ENCODE measurements at regions not wholly inside any gene's neighbourhood (a gene's known extent, or its start where the extent isn't known, plus 50 kb on each side); places are given as distances from the start of the nearest gene placed in this dataset.

DNA sequence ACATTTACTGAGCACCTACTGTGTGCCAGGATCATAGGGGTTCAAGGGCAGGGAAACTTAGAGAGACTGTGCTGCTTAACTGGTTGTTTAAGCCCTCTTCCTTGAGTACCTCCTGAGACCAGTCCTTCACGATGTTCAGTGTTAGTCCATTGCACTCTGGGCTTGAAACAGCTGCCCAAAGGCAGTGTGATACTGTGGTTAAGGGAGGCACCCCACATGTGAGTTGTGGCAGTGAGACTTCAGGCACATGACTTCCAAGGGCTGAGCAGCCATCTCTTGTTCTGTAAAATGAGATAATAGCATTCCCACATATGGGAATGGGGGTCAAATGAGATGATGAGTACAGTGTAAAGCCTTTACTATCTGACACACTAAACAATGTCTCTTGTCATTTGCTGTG, 75.1 kb downstream of the LINGO1 start:
- H3K4me3 ChIP-seq = no peak overlapping the region
- no peak overlapping the region for H3K27ac ChIP-seq
- TF ChIP-seq, protein P1, sequence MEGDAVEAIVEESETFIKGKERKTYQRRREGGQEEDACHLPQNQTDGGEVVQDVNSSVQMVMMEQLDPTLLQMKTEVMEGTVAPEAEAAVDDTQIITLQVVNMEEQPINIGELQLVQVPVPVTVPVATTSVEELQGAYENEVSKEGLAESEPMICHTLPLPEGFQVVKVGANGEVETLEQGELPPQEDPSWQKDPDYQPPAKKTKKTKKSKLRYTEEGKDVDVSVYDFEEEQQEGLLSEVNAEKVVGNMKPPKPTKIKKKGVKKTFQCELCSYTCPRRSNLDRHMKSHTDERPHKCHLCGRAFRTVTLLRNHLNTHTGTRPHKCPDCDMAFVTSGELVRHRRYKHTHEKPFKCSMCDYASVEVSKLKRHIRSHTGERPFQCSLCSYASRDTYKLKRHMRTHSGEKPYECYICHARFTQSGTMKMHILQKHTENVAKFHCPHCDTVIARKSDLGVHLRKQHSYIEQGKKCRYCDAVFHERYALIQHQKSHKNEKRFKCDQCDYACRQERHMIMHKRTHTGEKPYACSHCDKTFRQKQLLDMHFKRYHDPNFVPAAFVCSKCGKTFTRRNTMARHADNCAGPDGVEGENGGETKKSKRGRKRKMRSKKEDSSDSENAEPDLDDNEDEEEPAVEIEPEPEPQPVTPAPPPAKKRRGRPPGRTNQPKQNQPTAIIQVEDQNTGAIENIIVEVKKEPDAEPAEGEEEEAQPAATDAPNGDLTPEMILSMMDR (IDR thresholded peaks at IDR 0.05) = no peak
- H3K9me3 ChIP-seq = no peaks in the 10 kb centered on the region
- H3K36me3 ChIP-seq = no peaks in the 10 kb centered on the region
- no peaks in the 10 kb centered on the region for H3K27me3 ChIP-seq
- no peak for DNase-seq
- no peak overlapping the region for H3K9ac ChIP-seq (ENCODE audit: low read depth in 2 of 2, low read length in 2 of 2)
- no peaks in the 10 kb centered on the region for H3K4me1 ChIP-seq
- intact Hi-C loops (cut with DNase I) = no loop called here

DNA sequence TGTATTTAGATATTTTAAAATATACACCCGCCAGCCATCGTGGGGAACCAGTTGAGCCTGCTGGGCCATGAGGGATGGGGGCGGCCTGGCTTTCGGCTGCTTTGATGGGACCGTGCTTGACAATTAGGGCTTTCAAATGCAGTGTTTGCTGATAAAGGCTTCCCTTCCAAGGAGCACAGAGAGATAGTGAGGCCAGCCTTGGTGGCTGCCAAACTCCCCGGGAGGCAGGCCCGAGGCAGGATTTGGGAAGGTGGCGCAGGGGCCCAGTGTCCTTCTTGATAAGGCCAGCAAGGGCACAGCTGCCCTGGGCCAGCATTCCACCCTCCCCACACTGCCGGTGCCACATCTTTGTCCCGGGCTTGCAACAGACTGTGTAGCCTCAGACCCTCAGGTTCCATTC, 75.6 kb downstream of the LINGO1 start:
- DNase-seq = no peak
- H3K9me3 ChIP-seq = no peaks in the 10 kb centered on the region
- H3K4me3 ChIP-seq = no peak overlapping the region
- no peak overlapping the region for H3K9ac ChIP-seq (ENCODE audit: low read depth in 2 of 2, low read length in 2 of 2)
- intact Hi-C loops (cut with DNase I) = no loop called here
- H3K27ac ChIP-seq = no peak overlapping the region
- no peaks in the 10 kb centered on the region for H3K4me1 ChIP-seq
- no peaks in the 10 kb centered on the region for H3K27me3 ChIP-seq
- TF ChIP-seq, protein P1 (IDR thresholded peaks at IDR 0.05) = no peak
- H3K36me3 ChIP-seq = no peaks in the 10 kb centered on the region

DNA sequence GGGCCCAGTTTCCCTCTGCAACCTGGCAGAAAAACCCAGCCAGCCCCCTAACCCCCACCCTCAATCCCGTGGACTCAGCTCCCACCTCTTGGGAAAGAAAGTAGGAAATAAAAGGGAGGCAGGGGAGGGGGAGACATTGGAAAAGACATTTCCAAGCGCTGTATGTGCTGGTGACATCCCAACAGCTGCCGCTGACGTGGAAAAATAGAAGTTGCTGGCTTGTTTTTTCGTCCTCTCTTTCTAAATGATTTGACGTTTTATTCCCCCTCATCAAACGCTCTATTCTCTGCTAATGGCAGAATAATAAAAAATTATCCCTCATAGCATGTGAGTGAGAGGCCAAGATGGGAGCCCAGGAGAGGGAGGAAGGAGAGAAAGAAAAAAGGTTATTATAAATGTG, 76.1 kb downstream of the LINGO1 start:
- no peak for DNase-seq
- no peaks in the 10 kb centered on the region for H3K9me3 ChIP-seq
- TF ChIP-seq, protein P1 (IDR thresholded peaks at IDR 0.05) = no peak
- no peak overlapping the region for H3K27ac ChIP-seq
- intact Hi-C loops (cut with DNase I) = no loop called here
- no peak overlapping the region for H3K4me3 ChIP-seq
- no peaks in the 10 kb centered on the region for H3K4me1 ChIP-seq
- no peaks in the 10 kb centered on the region for H3K36me3 ChIP-seq
- no peaks in the 10 kb centered on the region for H3K27me3 ChIP-seq
- no peak overlapping the region for H3K9ac ChIP-seq (ENCODE audit: low read depth in 2 of 2, low read length in 2 of 2)

DNA sequence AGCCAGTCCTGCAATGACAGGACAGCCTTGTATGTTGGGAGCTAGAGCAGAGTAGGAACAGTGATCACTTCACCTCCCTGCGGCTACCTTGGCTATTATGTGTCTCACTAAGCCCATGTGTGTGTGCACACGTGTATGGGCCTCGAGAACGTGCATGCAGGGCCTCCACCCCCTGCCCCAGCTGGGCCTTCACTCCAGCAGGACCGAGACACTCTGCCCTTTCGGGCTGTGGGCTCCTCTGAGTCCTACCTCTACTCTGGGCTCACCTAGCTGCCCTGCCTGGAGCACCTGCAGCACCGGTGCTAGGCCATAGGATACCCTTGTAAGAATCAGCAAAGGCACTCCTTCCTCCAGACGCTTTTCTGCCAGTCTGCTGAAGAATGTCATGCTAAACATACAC, 77.5 kb downstream of the LINGO1 start:
- H3K9me3 ChIP-seq = no peaks in the 10 kb centered on the region
- no peak for DNase-seq
- no peaks in the 10 kb centered on the region for H3K4me1 ChIP-seq
- no peak overlapping the region for H3K27ac ChIP-seq
- no peaks in the 10 kb centered on the region for H3K36me3 ChIP-seq
- H3K27me3 ChIP-seq = no peaks in the 10 kb centered on the region
- H3K9ac ChIP-seq (ENCODE audit: low read depth in 2 of 2, low read length in 2 of 2) = no peak overlapping the region
- H3K4me3 ChIP-seq = no peak overlapping the region
- intact Hi-C loops (cut with DNase I) = no loop called here
- TF ChIP-seq, protein P1 (IDR thresholded peaks at IDR 0.05) = no peak

DNA sequence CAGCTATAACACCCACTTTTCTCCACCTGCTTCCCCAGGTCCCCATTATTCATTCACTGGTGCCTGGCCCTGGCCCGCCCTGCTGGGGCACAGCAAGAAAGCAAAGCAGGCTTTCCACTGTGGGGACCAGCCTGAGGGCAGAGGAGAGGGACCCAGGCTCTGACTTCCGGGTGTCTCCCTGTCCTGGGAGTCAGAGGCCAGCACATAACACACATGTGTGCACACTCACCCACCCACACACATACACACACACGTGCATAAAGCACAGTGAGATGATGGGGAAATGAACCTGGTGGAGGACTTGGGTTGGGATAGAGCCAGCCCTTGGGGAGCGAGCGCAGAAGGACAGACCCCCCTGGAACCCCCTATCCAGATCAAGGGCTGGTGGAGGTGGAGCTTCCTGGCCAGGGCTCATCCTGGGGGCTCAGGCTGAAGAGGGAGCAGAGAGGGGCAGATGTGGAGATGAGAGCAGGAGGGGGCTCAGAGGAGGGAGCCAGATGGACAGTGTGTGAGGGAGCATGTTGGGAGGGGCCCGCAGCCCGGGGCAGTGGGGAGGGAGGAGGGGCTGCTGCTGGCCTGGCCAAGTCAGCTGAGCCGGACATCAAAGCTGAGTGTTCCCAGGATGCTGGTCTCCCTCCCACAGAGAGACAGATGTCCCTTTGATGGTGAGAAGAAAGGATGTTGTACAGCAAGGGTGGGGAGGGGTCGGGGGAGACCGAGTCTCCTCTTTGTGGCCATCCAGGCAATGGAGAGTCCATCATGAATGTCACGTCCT, 78.2 kb downstream of the LINGO1 start:
- no peak for DNase-seq

More for the DNA sequence above, 78.2 kb downstream of the LINGO1 start:
- TF ChIP-seq, protein P1 (IDR thresholded peaks at IDR 0.05) = no peak
- Histone ChIP-seq H3K27me3 (no peaks in the 10 kb centered on the region), H3K4me3 (no peak overlapping the region), H3K36me3 (no peaks in the 10 kb centered on the region), H3K4me1 (no peaks in the 10 kb centered on the region), H3K9ac (ENCODE audit: low read depth in 2 of 2, low read length in 2 of 2) (no peak overlapping the region), H3K27ac (no peak overlapping the region), H3K9me3 (no peaks in the 10 kb centered on the region)
- intact Hi-C loops (cut with DNase I) = no loop called here
